Lung (tissue), 11 donors: ENCODE measurements at regions not wholly inside any gene's neighbourhood (a gene's known extent, or its start where the extent isn't known, plus 50 kb on each side); places are given as distances from the start of the nearest gene placed in this dataset.

Experiments
- ATAC-seq: fragments of 200-7000 bp; cut with Tn5 transposase; one replicate; pipeline ENCODE4 v1.9.1; 2020; ENCODE audit warnings: moderate number of reproducible peaks; ENCODE audit not compliant: insufficient read depth, low FRiP score
- DNase-seq, 3 donors: peaks; one replicate each; pipeline ENCODE4 v3.0.0-alpha.2; 2013 to 2017
- H3K27ac ChIP-seq, 2 donors: one replicate each; pipeline ENCODE4 v1.5.1; 2013; ENCODE audit warnings: mild to moderate bottlenecking in 2 of 2, moderate library complexity in 2 of 2, control low read depth in 1 of 2, inconsistent platforms in 1 of 2, low read depth in 1 of 2, low read length in 1 of 2
- H3K27me3 ChIP-seq, 3 donors: one replicate each; pipeline ENCODE4 v1.5.1; 2013; ENCODE audit warnings: low read length in 2 of 3; ENCODE audit not compliant: control insufficient read depth in 3 of 3, insufficient read depth in 3 of 3
- H3K36me3 ChIP-seq, 4 donors: one replicate each; pipeline ENCODE4 v1.5.1; 2013; ENCODE audit warnings: low read length in 4 of 4, mild to moderate bottlenecking in 1 of 4, moderate library complexity in 1 of 4; ENCODE audit not compliant: control insufficient read depth in 4 of 4, insufficient read depth in 4 of 4
- H3K4me1 ChIP-seq, 5 donors: one replicate each; pipeline ENCODE4 v1.5.1; 2013; ENCODE audit warnings: low read length in 5 of 5, mild to moderate bottlenecking in 2 of 5, moderate library complexity in 1 of 5; ENCODE audit not compliant: control insufficient read depth in 5 of 5, insufficient read depth in 5 of 5
- H3K4me3 ChIP-seq: one replicate; pipeline ENCODE4 v1.5.1; 2013; ENCODE audit warnings: mild to moderate bottlenecking, control low read depth, moderate library complexity
- H3K9ac ChIP-seq, 2 donors: one replicate each; pipeline ENCODE4 v1.5.1; 2013; ENCODE audit warnings: low read length in 2 of 2, control low read depth in 1 of 2; ENCODE audit not compliant: insufficient read depth in 1 of 2
- H3K9me3 ChIP-seq, 4 donors: one replicate each; pipeline ENCODE4 v1.5.1; 2013; ENCODE audit warnings: low read length in 3 of 4, mild to moderate bottlenecking in 1 of 4, moderate library complexity in 1 of 4; ENCODE audit not compliant: control insufficient read depth in 4 of 4, insufficient read depth in 3 of 4
- WGBS, 2 donors: extraction: QIAGEN DNeasy Blood & Tissue Kit; methylation state at CpG; one replicate each; pipeline ENCODE4 v1.1.7; 2013; 5-methylcytosine and 5-hydroxymethylcytosine counted together
- TF ChIP-seq, protein P1 (sequence below): IDR thresholded peaks from 2 replicates; pipeline ENCODE4 v1.5.1; 2012; ENCODE audit warnings: mild to moderate bottlenecking; ENCODE audit errors: control extremely low read depth, extremely low read depth
- donor health status: control.
- donor health status: control.
- donor health status: Bipolar disorder and iron deficiency.
- donor health status: healthy.
- donor health status: DM: yes; HTN: yes; CAD: no.

DNA sequence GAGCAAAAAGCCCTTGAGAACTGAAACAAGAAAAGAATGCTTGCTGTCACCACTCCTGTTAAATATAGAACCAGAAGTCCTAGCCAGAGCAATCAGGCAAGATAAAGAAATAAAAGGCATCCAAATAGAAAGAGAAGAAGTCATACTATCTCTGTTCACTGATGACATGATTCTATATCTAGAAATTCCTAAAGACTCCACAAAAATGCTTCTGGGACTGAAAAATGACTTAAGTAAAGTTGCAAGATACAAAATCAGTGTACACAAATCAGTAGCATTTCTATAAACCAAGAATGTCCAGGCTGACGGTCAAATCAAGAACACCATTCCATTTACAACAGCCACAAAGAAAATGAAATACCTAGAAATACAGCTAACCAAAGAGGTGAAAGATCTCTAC lies 552.7 kb upstream of the SLIT2 start:
- H3K9me3 ChIP-seq, result peaks cover 0 to 4% (median 0%) of the 10 kb centered on the region in 4 donors
- DNase-seq, result no peak
- 87 to 98% methylated on average over 1 of the region's 1 CpG for WGBS, 2 donors
- no peak for ATAC-seq
- peaks cover 0 to 14% (median 0%) of the 10 kb centered on the region in 5 donors for H3K4me1 ChIP-seq
- H3K4me3 ChIP-seq, result no peak overlapping the region
- H3K9ac ChIP-seq, result no peak overlapping the region
- no peaks in the 10 kb centered on the region for H3K36me3 ChIP-seq
- H3K27me3 ChIP-seq, result no peaks in the 10 kb centered on the region
- no peak overlapping the region for H3K27ac ChIP-seq
- TF ChIP-seq, protein P1, sequence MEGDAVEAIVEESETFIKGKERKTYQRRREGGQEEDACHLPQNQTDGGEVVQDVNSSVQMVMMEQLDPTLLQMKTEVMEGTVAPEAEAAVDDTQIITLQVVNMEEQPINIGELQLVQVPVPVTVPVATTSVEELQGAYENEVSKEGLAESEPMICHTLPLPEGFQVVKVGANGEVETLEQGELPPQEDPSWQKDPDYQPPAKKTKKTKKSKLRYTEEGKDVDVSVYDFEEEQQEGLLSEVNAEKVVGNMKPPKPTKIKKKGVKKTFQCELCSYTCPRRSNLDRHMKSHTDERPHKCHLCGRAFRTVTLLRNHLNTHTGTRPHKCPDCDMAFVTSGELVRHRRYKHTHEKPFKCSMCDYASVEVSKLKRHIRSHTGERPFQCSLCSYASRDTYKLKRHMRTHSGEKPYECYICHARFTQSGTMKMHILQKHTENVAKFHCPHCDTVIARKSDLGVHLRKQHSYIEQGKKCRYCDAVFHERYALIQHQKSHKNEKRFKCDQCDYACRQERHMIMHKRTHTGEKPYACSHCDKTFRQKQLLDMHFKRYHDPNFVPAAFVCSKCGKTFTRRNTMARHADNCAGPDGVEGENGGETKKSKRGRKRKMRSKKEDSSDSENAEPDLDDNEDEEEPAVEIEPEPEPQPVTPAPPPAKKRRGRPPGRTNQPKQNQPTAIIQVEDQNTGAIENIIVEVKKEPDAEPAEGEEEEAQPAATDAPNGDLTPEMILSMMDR, result no peak

DNA sequence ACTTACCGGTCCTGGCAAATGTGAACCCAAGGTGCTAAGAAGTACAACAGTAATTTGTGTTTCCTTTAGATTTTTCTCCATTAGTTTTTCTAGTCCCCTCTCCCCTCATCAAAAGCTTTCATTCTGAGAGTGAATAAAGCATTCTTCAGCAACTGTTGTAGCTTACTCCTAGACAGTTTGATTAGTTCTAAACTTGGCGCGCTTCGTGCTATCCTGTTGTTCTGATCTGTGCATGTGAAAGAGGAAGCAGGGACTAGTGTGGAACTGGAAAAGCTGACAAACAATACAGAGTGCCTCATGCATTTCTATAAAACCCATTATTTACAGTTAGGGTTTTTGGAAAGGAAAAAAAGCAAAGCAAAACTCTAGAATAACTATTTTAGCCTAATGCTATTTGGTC lies 556.9 kb upstream of the SLIT2 start:
- Histone ChIP-seq H3K9ac (peak overlapping the region in 1 of 2 donors; percentile 30), H3K4me1 (peaks cover 0 to 17% (median 0%) of the 10 kb centered on the region in 5 donors), H3K36me3 (no peaks in the 10 kb centered on the region), H3K27me3 (no peaks in the 10 kb centered on the region), H3K4me3 (no peak overlapping the region), H3K9me3 (peaks cover 0 to 4% (median 0%) of the 10 kb centered on the region in 4 donors), H3K27ac (no peak overlapping the region)
- ATAC-seq, result no peak
- TF ChIP-seq, protein P1, result no peak
- 29 to 52% methylated on average over 4 of the region's 4 CpGs for WGBS, 2 donors
- peak; percentile 14 to 59 (median 55) for DNase-seq

DNA sequence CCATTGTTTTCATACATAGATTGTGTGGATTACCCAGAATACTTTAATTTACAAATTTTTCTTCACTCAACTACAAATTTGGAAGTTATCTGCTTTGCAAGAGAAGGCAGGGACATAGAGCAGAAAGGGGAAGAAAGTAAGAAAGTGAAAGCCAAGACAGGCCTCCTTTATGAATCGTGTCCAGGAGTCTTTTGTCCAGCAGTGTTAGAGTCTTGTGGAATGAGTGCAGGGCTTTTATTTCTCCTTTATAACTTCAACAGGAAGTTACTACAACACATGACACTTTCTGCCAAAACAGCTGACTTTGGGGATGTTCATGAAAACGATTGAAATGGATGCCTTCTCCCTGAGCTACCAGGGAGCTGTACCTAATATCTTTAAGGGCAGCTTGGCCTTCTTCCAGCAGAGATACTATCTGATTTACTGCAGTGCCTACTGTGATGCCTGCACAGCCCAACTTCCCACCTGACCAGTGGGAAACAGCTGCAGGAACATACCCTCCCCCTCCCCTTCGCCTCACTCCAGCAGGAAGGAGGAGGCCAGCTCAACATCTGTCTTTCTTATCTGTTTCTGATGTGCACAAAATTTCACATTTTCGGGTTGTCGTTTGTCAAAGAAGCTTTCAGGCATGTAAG lies 557.7 kb upstream of the SLIT2 start:
- Histone ChIP-seq H3K9me3 (peaks cover 0 to 4% (median 0%) of the 10 kb centered on the region in 4 donors), H3K27ac (peak overlapping the region; percentile 5 to 17), H3K4me3 (no peak overlapping the region), H3K27me3 (no peaks in the 10 kb centered on the region), H3K9ac (no peak overlapping the region), H3K4me1 (peaks cover 0 to 17% (median 0%) of the 10 kb centered on the region in 5 donors), H3K36me3 (no peaks in the 10 kb centered on the region)
- TF ChIP-seq, protein P1, result no peak
- 11 to 28% methylated on average over 5 of the region's 5 CpGs for WGBS, 2 donors
- ATAC-seq, result no peak
- peak; percentile 20 to 62 (median 57) for DNase-seq

DNA sequence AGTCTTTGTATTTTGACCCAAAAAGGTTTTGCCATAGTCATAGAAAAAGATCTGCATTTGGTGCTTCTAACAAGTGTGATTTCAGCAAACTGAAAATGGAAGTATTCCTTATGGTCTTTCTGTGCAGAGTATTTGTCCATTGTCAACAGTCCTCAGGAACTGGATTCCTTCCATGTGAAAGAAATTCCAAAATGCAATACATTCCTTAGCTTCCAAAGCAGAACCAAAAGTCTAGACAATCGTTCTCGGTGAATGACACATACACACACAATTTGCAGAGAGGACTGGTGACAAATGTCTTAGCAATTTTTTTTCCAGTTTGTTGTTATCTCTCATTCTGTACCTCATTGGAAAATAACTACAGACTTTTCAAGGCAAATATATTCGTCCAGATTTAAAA lies 562.2 kb upstream of the SLIT2 start:
- peak in 2 of 3 donors; percentile 52 to 75 for DNase-seq
- TF ChIP-seq, protein P1, result no peak
- ATAC-seq, result no peak
- H3K9me3 ChIP-seq, result no peaks in the 10 kb centered on the region
- H3K9ac ChIP-seq, result no peak overlapping the region
- no peaks in the 10 kb centered on the region for H3K36me3 ChIP-seq
- peaks cover 0 to 9% (median 0%) of the 10 kb centered on the region in 5 donors for H3K4me1 ChIP-seq
- 49 to 79% methylated on average over 3 of the region's 3 CpGs for WGBS, 2 donors
- H3K27me3 ChIP-seq, result no peaks in the 10 kb centered on the region
- no peak overlapping the region for H3K27ac ChIP-seq
- H3K4me3 ChIP-seq, result no peak overlapping the region
